BJ (cell line): ENCODE measurements at regions not wholly inside any gene's neighbourhood (a gene's known extent, or its start where the extent isn't known, plus 50 kb on each side); places are given as distances from the start of the nearest gene placed in this dataset.

Experiments
- CTCF ChIA-PET: fragments of 350-600 bp; formaldehyde crosslinking; extraction: SDS; loops from one replicate; lab custom pipeline; 2021; ENCODE audit warnings: antibody characterized with exemption, inconsistent platforms; lab: Yijun Ruan, JAX
- POLR2A ChIA-PET: fragments of 300-600 bp; sonication (Branson Sonifier 250); formaldehyde crosslinking; extraction: SDS; loops from one replicate; lab custom pipeline; 2021; ENCODE audit warnings: antibody characterized with exemption; lab: Charles Lee
- DNase-seq: peaks from one replicate; pipeline ENCODE4 v3.0.0-alpha.2; 2011; ENCODE audit warnings: low read depth
- H3K27me3 ChIP-seq: 2 replicates; pipeline ENCODE4 v1.6.0; 2011; ENCODE audit warnings: low read length; ENCODE audit not compliant: control insufficient read depth, insufficient read depth
- H3K36me3 ChIP-seq: 2 replicates; pipeline ENCODE4 v1.5.1; 2011; ENCODE audit warnings: low read length; ENCODE audit not compliant: control insufficient read depth, insufficient read depth
- H3K4me3 ChIP-seq: 2 replicates; pipeline ENCODE4 v1.5.1; 2011; ENCODE audit warnings: low read depth, mild to moderate bottlenecking, control low read depth, low read length
- CTCF ChIP-seq: IDR thresholded peaks from 2 replicates; pipeline ENCODE4 v1.5.1; 2011; ENCODE audit warnings: low read depth, mild to moderate bottlenecking, control low read depth, inconsistent platforms, low read length, moderate library complexity; ENCODE audit not compliant: insufficient read depth

- no peak for TF ChIP-seq CTCF
- H3K27me3 ChIP-seq = no peaks in the 10 kb centered on the region
- DNase-seq = no peak
- CTCF ChIA-PET = interaction anchor here (0.7 kb wide), 2 partner anchors 154 to 273 kb away, joined by 3 read pairs; no protein-coding TSS in a partner anchor
- no peak overlapping the region for H3K4me3 ChIP-seq
- H3K36me3 ChIP-seq = no peaks in the 10 kb centered on the region
- POLR2A ChIA-PET = no interaction called here
Measured at GRCh38 chr10:33489501-33490176, 155.2 kb upstream of the NRP1 start.

- H3K4me3 ChIP-seq = no peak overlapping the region
- H3K27me3 ChIP-seq = no peaks in the 10 kb centered on the region
- POLR2A ChIA-PET = no interaction called here
- DNase-seq = no peak
- TF ChIP-seq CTCF = no peak
- no peaks in the 10 kb centered on the region for H3K36me3 ChIP-seq
- CTCF ChIA-PET = no interaction called here
Measured at GRCh38 chr10:33487014-33487776, 152.7 kb upstream of the NRP1 start.

- ChIA-PET POLR2A (no interaction called here), CTCF (interaction anchor here (1.0 to 1.8 kb wide), 3 partner anchors 9 to 23 kb away, joined by 3 to 5 read pairs (median 3); no protein-coding TSS in a partner anchor)
- H3K4me3 ChIP-seq = no peak overlapping the region
- DNase-seq = no peak
- H3K36me3 ChIP-seq = no peaks in the 10 kb centered on the region
- no peak for TF ChIP-seq CTCF
- no peaks in the 10 kb centered on the region for H3K27me3 ChIP-seq
Measured at GRCh38 chr10:33485276-33485675, 150.8 kb upstream of the NRP1 start.

- ChIA-PET CTCF (interaction anchor here (0.6 to 1.8 kb wide), 3 partner anchors 8 to 150 kb away, joined by 3 to 5 read pairs (median 3); partner anchors contain the start of gene NRP1), POLR2A (no interaction called here)
- no peaks in the 10 kb centered on the region for H3K27me3 ChIP-seq
- no peak for TF ChIP-seq CTCF
- H3K4me3 ChIP-seq = no peak overlapping the region
- no peak for DNase-seq
- no peaks in the 10 kb centered on the region for H3K36me3 ChIP-seq
Measured at GRCh38 chr10:33484787-33485186, 150.3 kb upstream of the NRP1 start.

- DNase-seq = no peak
- CTCF ChIA-PET = no interaction called here
- H3K36me3 ChIP-seq = no peaks in the 10 kb centered on the region
- POLR2A ChIA-PET = no interaction called here
- H3K27me3 ChIP-seq = no peaks in the 10 kb centered on the region
- no peak for TF ChIP-seq CTCF
- no peak overlapping the region for H3K4me3 ChIP-seq
Measured at GRCh38 chr10:33483816-33484190, 149.3 kb upstream of the NRP1 start.
